Erythroblast (primary cell): ENCODE measurements at regions not wholly inside any gene's neighbourhood (a gene's known extent, or its start where the extent isn't known, plus 50 kb on each side); places are given as distances from the start of the nearest gene placed in this dataset.

Source experiments
- GATA1 ChIP-seq: IDR thresholded peaks from 2 replicates; pipeline ENCODE4 v1.6.1; 2011; ENCODE audit warnings: low read depth, mild to moderate bottlenecking, control low read depth, low read length, moderate library complexity
- POLR2A ChIP-seq: IDR thresholded peaks from 2 replicates; pipeline ENCODE4 v1.6.1; 2011; ENCODE audit warnings: mild to moderate bottlenecking, low read length

DNA sequence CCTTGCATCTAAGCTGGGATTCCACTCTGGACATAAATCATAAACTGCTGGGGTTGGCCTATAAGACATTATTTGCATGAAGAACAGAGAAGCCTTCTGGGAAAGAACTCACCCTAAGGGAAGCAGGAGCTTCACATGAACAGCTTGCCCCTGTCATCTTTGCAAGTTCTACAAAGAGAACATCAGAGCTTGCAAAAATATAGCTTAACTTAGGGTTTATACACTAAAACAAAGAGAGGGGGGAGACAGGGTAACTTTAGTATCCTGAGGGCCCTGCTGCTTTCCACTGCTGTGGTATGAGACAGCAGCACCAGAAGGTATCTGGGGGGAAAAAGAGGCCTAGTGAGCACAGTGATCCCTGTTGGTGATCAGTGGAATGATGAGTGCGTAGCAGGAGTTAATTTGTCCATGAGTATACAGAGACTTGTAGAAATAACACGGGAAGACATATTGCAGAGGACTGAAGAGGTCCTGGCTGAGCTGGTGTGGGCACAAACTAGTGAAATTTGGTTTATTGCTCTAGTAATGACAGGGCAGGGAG, 116.1 kb upstream of the TSC22D1 start:
- TF ChIP-seq POLR2A, result no peak
- no peak for TF ChIP-seq GATA1
